Stimulated activated CD4-positive, alpha-beta T cell treated with anti-CD3 and anti-CD28 coated beads, Interleukin-15, amount 100 ng/mL, for 1 hour (primary cell): ENCODE measurements at regions not wholly inside any gene's neighbourhood (a gene's known extent, or its start where the extent isn't known, plus 50 kb on each side); places are given as distances from the start of the nearest gene placed in this dataset.

Experiments
- DNase-seq, 2 donors: peaks; one replicate each; pipeline ENCODE4 v3.0.0-alpha.2; 2020; ENCODE audit warnings: low read depth in 1 of 2, low spot score in 1 of 2

GRCh38 chr16:73485880-73486279, 438.0 kb upstream of the ZFHX3 start:
- DNase-seq, result no peak

GRCh38 chr16:73483934-73484711, 436.2 kb upstream of the ZFHX3 start:
- DNase-seq, result no peak

- no peak for DNase-seq
These were observed 435.3 kb upstream of the ZFHX3 start for GRCh38 chr16:73483076-73483791.

GRCh38 chr16:73482310-73482709, 434.4 kb upstream of the ZFHX3 start:
- no peak for DNase-seq

GRCh38 chr16:73480381-73480780, 432.5 kb upstream of the ZFHX3 start:
- DNase-seq, result no peak

GRCh38 chr16:73473713-73474112, 425.8 kb upstream of the ZFHX3 start:
- no peak for DNase-seq

GRCh38 chr16:73464834-73465233, 416.9 kb upstream of the ZFHX3 start:
- no peak for DNase-seq

- no peak for DNase-seq
These were observed 411.7 kb upstream of the ZFHX3 start for GRCh38 chr16:73459586-73459985.

- DNase-seq, result no peak
These were observed 409.9 kb upstream of the ZFHX3 start for GRCh38 chr16:73457851-73458250.

- DNase-seq, result no peak
These were observed 401.0 kb upstream of the ZFHX3 start for GRCh38 chr16:73448970-73449369.

- no peak for DNase-seq
These were observed 399.9 kb upstream of the ZFHX3 start for GRCh38 chr16:73447846-73448245.

GRCh38 chr16:73434621-73435020, 386.7 kb upstream of the ZFHX3 start:
- DNase-seq, result no peak

GRCh38 chr16:73433731-73434307, 385.9 kb upstream of the ZFHX3 start:
- no peak for DNase-seq

- DNase-seq, result no peak
These were observed 385.2 kb upstream of the ZFHX3 start for GRCh38 chr16:73432850-73433730.

- no peak for DNase-seq
These were observed 382.2 kb upstream of the ZFHX3 start for GRCh38 chr16:73430138-73430537.

GRCh38 chr16:73428121-73428520, 380.2 kb upstream of the ZFHX3 start:
- no peak for DNase-seq

GRCh38 chr16:73427164-73427563, 379.2 kb upstream of the ZFHX3 start:
- DNase-seq, result no peak

- DNase-seq, result no peak
These were observed 378.7 kb upstream of the ZFHX3 start for GRCh38 chr16:73426433-73427160.

GRCh38 chr16:73420676-73421075, 372.7 kb upstream of the ZFHX3 start:
- DNase-seq, result no peak

GRCh38 chr16:73420244-73420643, 372.3 kb upstream of the ZFHX3 start:
- no peak for DNase-seq

- DNase-seq, result no peak
These were observed 370.8 kb upstream of the ZFHX3 start for GRCh38 chr16:73418691-73419090.
